ENCODE measurements at regions not wholly inside any gene's neighbourhood (a gene's known extent, or its start where the extent isn't known, plus 50 kb on each side); places are given as distances from the start of the nearest gene placed in this dataset.

GRCh38 chr13:33994198-33994597, 176.2 kb downstream of the RFC3 start:
- no peak for TF ChIP-seq CTCF (IDR thresholded peaks at IDR 0.05; ENCODE audit: low read depth, low read length)
- TF ChIP-seq EZH2phosphoT487 (IDR thresholded peaks at IDR 0.05; ENCODE audit: low read depth): no peak

Measured in OCI-LY3 (cell line).